Ishikawa (cell line): ENCODE measurements at regions not wholly inside any gene's neighbourhood (a gene's known extent, or its start where the extent isn't known, plus 50 kb on each side); places are given as distances from the start of the nearest gene placed in this dataset.

Experiments
- CEBPB ChIP-seq: IDR thresholded peaks from 2 replicates; pipeline ENCODE4 v1.6.1; 2012
- CREB1 ChIP-seq: IDR thresholded peaks from 2 replicates; pipeline ENCODE4 v1.6.1; 2012; ENCODE audit warnings: low read depth
- EGR1 ChIP-seq: IDR thresholded peaks from 2 replicates; pipeline ENCODE4 v1.6.1; 2012
- EP300 ChIP-seq: IDR thresholded peaks from 2 replicates; pipeline ENCODE4 v1.6.1; 2012; ENCODE audit warnings: borderline replicate concordance
- FOXM1 ChIP-seq: IDR thresholded peaks from 2 replicates; pipeline ENCODE4 v1.6.1; 2012; ENCODE audit warnings: low read depth, borderline replicate concordance
- MAX ChIP-seq: IDR thresholded peaks from 2 replicates; pipeline ENCODE4 v1.6.1; 2012
- NFIC ChIP-seq: IDR thresholded peaks from 2 replicates; pipeline ENCODE4 v1.6.1; 2012
- RAD21 ChIP-seq: IDR thresholded peaks from 2 replicates; pipeline ENCODE4 v1.6.1; 2012; ENCODE audit warnings: low read depth
- REST ChIP-seq: IDR thresholded peaks from 2 replicates; pipeline ENCODE4 v1.6.1; 2012; ENCODE audit warnings: low read depth, mild to moderate bottlenecking
- TAF1 ChIP-seq: IDR thresholded peaks from 2 replicates; pipeline ENCODE4 v1.6.1; 2012; ENCODE audit warnings: low read depth, mild to moderate bottlenecking
- TCF12 ChIP-seq: IDR thresholded peaks from 2 replicates; pipeline ENCODE4 v1.6.1; 2012; ENCODE audit warnings: low read depth
- TEAD4 ChIP-seq: IDR thresholded peaks from 2 replicates; pipeline ENCODE4 v1.6.1; 2012
- USF1 ChIP-seq: IDR thresholded peaks from 2 replicates; pipeline ENCODE4 v1.6.1; 2012
- YY1 ChIP-seq: IDR thresholded peaks from 2 replicates; pipeline ENCODE4 v1.6.1; 2012; ENCODE audit warnings: low read depth
- ZBTB7A ChIP-seq: IDR thresholded peaks from 2 replicates; pipeline ENCODE4 v1.6.1; 2012; ENCODE audit warnings: low read depth

GRCh38 chr17:74130276-74130675, 73.2 kb upstream of the RPL38 start:
- TF ChIP-seq CEBPB (no peak), YY1 (no peak)

GRCh38 chr17:74130841-74131240, 72.6 kb upstream of the RPL38 start:
- TF ChIP-seq TEAD4 (no peak), NFIC (no peak), MAX (no peak), FOXM1 (no peak), YY1 (no peak), USF1 (no peak), EGR1 (no peak)

- TF ChIP-seq RAD21 (no peak), USF1 (no peak), MAX (no peak), EP300 (no peak), TCF12 (no peak), NFIC (no peak), CREB1 (no peak)
Measured at GRCh38 chr17:74132354-74132753, 71.1 kb upstream of the RPL38 start.

- TF ChIP-seq TEAD4 (no peak), TCF12 (no peak), MAX (no peak), CREB1 (no peak), CEBPB (no peak), USF1 (no peak), TAF1 (no peak), ZBTB7A (no peak), FOXM1 (no peak), YY1 (no peak), NFIC (no peak), REST (no peak), EP300 (no peak), EGR1 (no peak), RAD21 (no peak)
Measured at GRCh38 chr17:74133740-74134139, 69.7 kb upstream of the RPL38 start.

GRCh38 chr17:74134991-74135390, 68.5 kb upstream of the RPL38 start:
- TF ChIP-seq TAF1, result no peak
- no peak for TF ChIP-seq YY1
- no peak for TF ChIP-seq TCF12

GRCh38 chr17:74135391-74136167, 67.9 kb upstream of the RPL38 start:
- no peak for TF ChIP-seq NFIC
- no peak for TF ChIP-seq CEBPB
- TF ChIP-seq TEAD4, result no peak
- TF ChIP-seq USF1, result no peak
- TF ChIP-seq EP300, result no peak
- no peak for TF ChIP-seq RAD21
- no peak for TF ChIP-seq YY1
- TF ChIP-seq FOXM1, result no peak

GRCh38 chr17:74137416-74137815, 66.1 kb upstream of the RPL38 start:
- TF ChIP-seq MAX (no peak), TAF1 (no peak), CREB1 (no peak), TEAD4 (no peak), FOXM1 (no peak), NFIC (no peak), USF1 (no peak), EGR1 (no peak), REST (no peak), RAD21 (no peak), EP300 (no peak), TCF12 (no peak), CEBPB (no peak), YY1 (no peak), ZBTB7A (no peak)
